ENCODE measurements at regions not wholly inside any gene's neighbourhood (a gene's known extent, or its start where the extent isn't known, plus 50 kb on each side); places are given as distances from the start of the nearest gene placed in this dataset.

DNA sequence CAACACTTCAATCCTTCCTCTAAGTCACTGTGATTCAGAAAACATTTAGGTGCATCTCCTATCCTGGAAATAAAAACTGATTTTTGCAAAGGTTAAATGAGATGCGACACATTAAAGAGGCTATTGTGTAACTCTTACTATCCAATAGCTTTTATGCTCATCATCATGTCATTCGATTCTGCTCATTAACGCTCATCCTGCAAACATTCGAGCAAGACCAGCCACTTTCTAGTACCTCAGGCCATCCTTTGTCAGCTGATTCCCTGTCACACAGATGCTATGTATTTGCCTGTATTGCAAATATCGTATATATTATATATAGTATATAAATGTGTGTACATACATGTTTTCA is 131.6 kb downstream of the TLR5 start:
- intact Hi-C loops (cut with DNase I) = no loop called here
- 79% methylated on average over 5 of the region's 5 CpGs for WGBS
- DNase-seq = no peak
- no peaks in the 10 kb centered on the region for H3K9me3 ChIP-seq (ENCODE audit: control insufficient read depth, low read length)
- no peaks in the 10 kb centered on the region for H3K27me3 ChIP-seq (ENCODE audit: control insufficient read depth, insufficient read depth)
- H3K27ac ChIP-seq (ENCODE audit: low read length) = no peak overlapping the region
- no peak overlapping the region for H3K4me3 ChIP-seq (ENCODE audit: low read length)
- H3K4me1 ChIP-seq (ENCODE audit: control insufficient read depth, insufficient read depth, low read length) = peaks cover 3% of the 10 kb centered on the region
- no peak for ATAC-seq

DNA sequence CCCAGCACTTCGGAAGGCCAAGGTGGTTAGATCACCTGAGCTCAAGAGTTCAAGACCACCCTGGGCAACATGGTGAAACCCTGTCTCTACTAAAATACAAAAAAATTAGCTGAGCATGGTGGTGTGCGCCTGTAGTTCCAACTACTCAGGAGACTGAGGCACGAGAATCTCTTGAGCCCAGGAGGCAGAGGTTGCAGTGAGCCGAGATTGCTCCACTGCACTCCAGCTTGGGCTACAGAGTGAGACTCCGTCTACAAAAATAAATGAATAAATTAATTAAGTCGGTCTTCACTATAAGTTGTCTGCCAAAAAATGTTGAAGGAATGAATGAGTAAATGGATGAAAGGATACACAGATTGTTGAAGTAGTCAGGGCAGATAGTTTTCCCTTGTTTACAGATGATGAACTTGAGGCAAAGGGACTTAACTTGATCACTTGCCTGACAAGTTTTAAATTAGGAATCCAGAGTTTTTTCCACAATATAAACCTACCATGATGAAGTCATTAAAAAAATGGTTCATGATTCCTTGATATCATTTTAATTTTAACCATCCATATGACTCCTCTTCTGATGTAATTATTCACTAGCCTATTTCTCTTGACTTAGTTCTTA is 130.8 kb downstream of the TLR5 start:
- intact Hi-C loops (cut with DNase I) = no loop called here
- no peak overlapping the region for H3K4me3 ChIP-seq (ENCODE audit: low read length)
- WGBS = 93% methylated on average over 6 of the region's 6 CpGs
- no peaks in the 10 kb centered on the region for H3K9me3 ChIP-seq (ENCODE audit: control insufficient read depth, low read length)
- H3K27me3 ChIP-seq (ENCODE audit: control insufficient read depth, insufficient read depth) = no peaks in the 10 kb centered on the region
- DNase-seq (no peak), ATAC-seq (no peak)
- no peak overlapping the region for H3K27ac ChIP-seq (ENCODE audit: low read length)
- peaks cover 3% of the 10 kb centered on the region for H3K4me1 ChIP-seq (ENCODE audit: control insufficient read depth, insufficient read depth, low read length)

DNA sequence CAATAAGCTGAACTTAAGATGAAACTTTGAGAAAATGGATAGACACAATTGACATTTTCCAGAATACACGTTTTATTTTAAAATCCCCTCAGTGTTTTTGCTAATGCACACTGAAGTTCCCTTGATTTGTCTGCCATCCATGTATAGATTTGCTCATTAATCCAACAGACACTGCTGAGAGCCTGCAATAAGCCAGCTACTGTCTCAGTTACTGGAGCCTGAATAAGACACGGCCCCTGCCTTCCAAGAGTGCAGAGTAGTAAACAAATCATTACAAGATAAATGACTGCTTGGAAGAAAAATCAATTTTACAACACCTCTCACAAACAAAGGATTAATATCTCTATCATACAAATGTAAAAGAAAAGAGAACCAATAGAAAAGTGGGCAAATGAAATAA is 130.1 kb downstream of the TLR5 start:
- no peak overlapping the region for H3K4me3 ChIP-seq (ENCODE audit: low read length)
- ATAC-seq (no peak), DNase-seq (no peak)
- no peaks in the 10 kb centered on the region for H3K9me3 ChIP-seq (ENCODE audit: control insufficient read depth, low read length)
- 74% methylated on average over 2 of the region's 2 CpGs for whole genome bisulfite sequencing
- H3K27ac ChIP-seq (ENCODE audit: low read length) = no peak overlapping the region
- intact Hi-C loops (cut with DNase I) = no loop called here
- H3K4me1 ChIP-seq (ENCODE audit: control insufficient read depth, insufficient read depth, low read length) = peaks cover 3% of the 10 kb centered on the region
- no peaks in the 10 kb centered on the region for H3K27me3 ChIP-seq (ENCODE audit: control insufficient read depth, insufficient read depth)

DNA sequence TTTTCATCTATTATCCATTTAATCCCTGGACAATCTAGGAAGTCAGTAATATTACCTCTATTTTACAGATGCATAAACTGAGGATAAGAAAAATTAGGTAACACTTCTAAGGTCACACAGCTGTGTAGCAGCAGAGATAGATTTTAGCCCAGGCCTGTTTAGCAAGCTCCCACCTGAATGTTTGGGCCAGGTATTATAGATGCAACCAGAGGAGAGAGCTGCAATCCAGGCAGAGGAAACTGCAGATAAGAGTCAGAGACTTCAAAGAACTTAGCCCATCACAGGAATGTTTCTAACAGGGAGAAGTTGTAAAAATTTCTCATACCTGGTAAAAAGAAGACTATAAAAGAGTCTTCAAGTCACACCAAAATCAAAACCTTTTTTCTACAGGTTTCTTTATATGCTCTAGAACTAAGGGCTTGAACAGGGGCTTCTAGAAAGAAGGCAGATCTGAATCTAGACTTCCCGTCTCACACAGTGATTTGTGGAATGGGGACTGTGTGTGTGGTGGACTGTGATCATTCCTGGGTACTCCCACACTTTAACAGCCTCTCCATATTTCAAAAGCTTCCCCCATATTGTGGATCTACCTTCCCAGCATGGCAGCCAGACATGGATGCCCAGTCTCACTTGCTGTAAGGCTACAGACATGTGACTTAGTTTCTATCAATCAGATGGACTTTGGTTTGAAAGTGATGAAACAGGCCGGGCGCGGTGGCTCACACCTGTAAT is 128.7 kb downstream of the TLR5 start:
- ATAC-seq = no peak
- H3K4me3 ChIP-seq (ENCODE audit: low read length) = no peak overlapping the region
- no peak overlapping the region for H3K27ac ChIP-seq (ENCODE audit: low read length)
- DNase-seq = no peak
- 97% methylated on average over 4 of the region's 4 CpGs for WGBS
- H3K9me3 ChIP-seq (ENCODE audit: control insufficient read depth, low read length) = no peaks in the 10 kb centered on the region
- peaks cover 3% of the 10 kb centered on the region for H3K4me1 ChIP-seq (ENCODE audit: control insufficient read depth, insufficient read depth, low read length)
- intact Hi-C loops (cut with DNase I) = no loop called here
- no peaks in the 10 kb centered on the region for H3K27me3 ChIP-seq (ENCODE audit: control insufficient read depth, insufficient read depth)

DNA sequence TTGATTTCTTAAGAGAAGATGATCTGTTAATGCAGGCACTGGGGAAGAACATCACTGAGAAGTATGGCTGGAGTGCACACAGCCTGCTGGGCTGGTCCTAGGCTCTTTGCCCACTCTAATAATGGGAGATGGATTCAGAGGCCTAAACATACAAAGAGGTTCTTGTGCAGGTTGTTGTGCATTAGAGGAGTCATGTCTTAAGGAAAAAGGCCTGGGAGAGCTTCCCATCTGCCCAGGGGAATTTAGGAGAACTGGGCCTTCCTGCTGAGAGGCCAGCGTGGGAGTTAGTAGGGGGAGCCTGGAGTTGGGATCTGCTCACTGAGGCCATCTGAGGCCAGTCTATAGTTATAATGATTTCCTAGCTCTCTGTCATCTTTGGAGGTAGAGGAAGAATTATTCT is 126.7 kb downstream of the TLR5 start:
- intact Hi-C loops (cut with DNase I) = no loop called here
- Histone ChIP-seq H3K27me3 (ENCODE audit: control insufficient read depth, insufficient read depth) (no peaks in the 10 kb centered on the region), H3K4me1 (ENCODE audit: control insufficient read depth, insufficient read depth, low read length) (no peaks in the 10 kb centered on the region), H3K9me3 (ENCODE audit: control insufficient read depth, low read length) (no peaks in the 10 kb centered on the region), H3K27ac (ENCODE audit: low read length) (no peak overlapping the region), H3K4me3 (ENCODE audit: low read length) (no peak overlapping the region)
- DNase-seq (no peak), ATAC-seq (no peak)
- 75% methylated on average over 1 of the region's 1 CpG for WGBS

DNA sequence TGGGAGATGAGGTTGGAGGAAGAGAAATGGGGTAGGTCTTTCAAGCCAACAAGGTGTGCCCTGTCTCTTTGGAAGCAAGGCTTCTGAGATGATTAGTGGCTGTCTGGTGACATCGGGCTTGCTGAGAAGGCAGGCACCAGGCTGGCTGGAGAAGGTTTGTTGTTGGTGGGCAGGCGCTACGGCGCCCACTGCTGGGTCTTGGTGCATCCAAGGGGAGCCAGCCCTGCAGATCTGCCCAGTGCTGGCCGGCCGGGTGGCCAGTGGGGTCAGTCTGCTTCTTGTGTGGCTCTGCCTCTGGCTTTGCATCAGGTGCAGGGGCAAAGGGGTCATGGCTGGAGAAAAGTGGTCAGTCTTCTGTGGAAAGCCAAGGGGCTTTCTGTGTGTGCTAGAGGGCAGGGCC is 126.2 kb downstream of the TLR5 start:
- DNase-seq (no peak), ATAC-seq (no peak)
- Histone ChIP-seq H3K4me3 (ENCODE audit: low read length) (no peak overlapping the region), H3K27ac (ENCODE audit: low read length) (peak overlapping the region; percentile 18), H3K27me3 (ENCODE audit: control insufficient read depth, insufficient read depth) (no peaks in the 10 kb centered on the region), H3K4me1 (ENCODE audit: control insufficient read depth, insufficient read depth, low read length) (no peaks in the 10 kb centered on the region), H3K9me3 (ENCODE audit: control insufficient read depth, low read length) (no peaks in the 10 kb centered on the region)
- 87% methylated on average over 6 of the region's 6 CpGs for WGBS
- intact Hi-C loops (cut with DNase I) = no loop called here

DNA sequence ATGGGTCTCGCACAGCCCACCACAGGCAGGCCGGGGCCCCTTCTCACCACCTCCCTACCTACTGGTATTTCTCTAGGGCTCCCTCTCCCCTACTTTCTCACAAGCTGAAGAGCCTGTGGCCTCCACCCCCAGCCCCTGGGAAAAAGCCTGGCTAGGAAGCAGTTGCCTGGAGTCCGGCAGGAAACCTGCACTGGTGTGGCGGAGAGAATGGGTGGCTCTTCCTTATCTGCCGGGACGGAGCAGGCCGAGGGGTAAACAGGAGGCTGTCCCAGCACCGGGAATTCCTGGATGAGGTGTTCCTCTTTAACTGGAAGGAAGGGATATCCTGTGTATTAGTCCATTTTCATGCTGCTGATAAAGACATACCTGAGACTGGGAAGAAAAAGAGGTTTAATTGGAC is 125.8 kb downstream of the TLR5 start:
- Histone ChIP-seq H3K4me1 (ENCODE audit: control insufficient read depth, insufficient read depth, low read length) (no peaks in the 10 kb centered on the region), H3K4me3 (ENCODE audit: low read length) (no peak overlapping the region), H3K9me3 (ENCODE audit: control insufficient read depth, low read length) (no peaks in the 10 kb centered on the region), H3K27ac (ENCODE audit: low read length) (peak overlapping the region; percentile 18), H3K27me3 (ENCODE audit: control insufficient read depth, insufficient read depth) (no peaks in the 10 kb centered on the region)
- ATAC-seq (peak in 1 of 2 donors; percentile 67), DNase-seq (peak in 1 of 3 donors; percentile 38)
- intact Hi-C loops (cut with DNase I) = no loop called here
- 78% methylated on average over 8 of the region's 8 CpGs for WGBS

DNA sequence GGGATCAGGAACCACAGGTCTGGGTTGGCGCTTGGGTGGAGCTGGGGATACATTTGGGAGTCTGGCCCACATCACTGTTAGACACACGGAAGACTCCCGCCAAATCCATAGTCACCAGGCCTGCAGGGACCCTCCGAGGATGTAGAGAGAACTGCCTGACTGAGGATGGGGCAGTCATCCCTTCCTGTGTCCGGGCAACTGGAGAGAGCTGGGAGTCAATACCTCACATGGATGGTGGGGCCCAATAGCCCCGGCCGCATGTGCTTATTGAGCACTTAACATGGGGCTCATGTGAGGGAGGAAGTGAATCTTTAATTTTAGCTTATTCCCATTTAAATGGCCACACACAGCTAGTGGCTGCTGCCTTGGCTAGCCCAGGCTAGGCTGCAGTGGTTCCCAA is 124.5 kb downstream of the TLR5 start:
- 95% methylated on average over 7 of the region's 7 CpGs for WGBS
- no peaks in the 10 kb centered on the region for H3K27me3 ChIP-seq (ENCODE audit: control insufficient read depth, insufficient read depth)
- intact Hi-C loops (cut with DNase I) = no loop called here
- H3K9me3 ChIP-seq (ENCODE audit: control insufficient read depth, low read length) = no peaks in the 10 kb centered on the region
- DNase-seq (no peak), ATAC-seq (no peak)
- no peak overlapping the region for H3K4me3 ChIP-seq (ENCODE audit: low read length)
- no peak overlapping the region for H3K27ac ChIP-seq (ENCODE audit: low read length)
- peaks cover under 1% of the 10 kb centered on the region for H3K4me1 ChIP-seq (ENCODE audit: control insufficient read depth, insufficient read depth, low read length)

DNA sequence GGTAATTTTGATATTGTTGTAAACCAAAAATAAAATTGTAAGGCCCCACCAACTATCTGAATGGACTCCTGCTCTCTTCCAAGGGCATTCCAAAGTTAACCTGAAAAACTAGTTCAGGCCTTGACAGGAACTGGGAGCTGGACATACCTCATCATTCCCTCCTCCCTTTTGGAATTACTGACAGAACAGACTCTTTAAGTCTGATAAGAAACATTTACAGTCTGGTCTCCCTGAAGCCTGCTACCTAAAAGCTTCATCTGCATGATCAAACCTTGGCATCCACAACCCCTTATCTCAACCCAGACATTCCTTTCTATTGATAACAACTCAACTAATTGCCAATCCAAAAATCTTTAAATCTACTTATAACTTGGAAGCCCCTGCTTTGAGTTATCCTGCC is 123.8 kb downstream of the TLR5 start:
- H3K9me3 ChIP-seq (ENCODE audit: control insufficient read depth, low read length) = no peaks in the 10 kb centered on the region
- no peak for DNase-seq
- intact Hi-C loops (cut with DNase I) = no loop called here
- no peaks in the 10 kb centered on the region for H3K27me3 ChIP-seq (ENCODE audit: control insufficient read depth, insufficient read depth)
- H3K4me3 ChIP-seq (ENCODE audit: low read length) = no peak overlapping the region
- H3K4me1 ChIP-seq (ENCODE audit: control insufficient read depth, insufficient read depth, low read length) = peaks cover 3% of the 10 kb centered on the region
- H3K27ac ChIP-seq (ENCODE audit: low read length) = no peak overlapping the region
- ATAC-seq = no peak

DNA sequence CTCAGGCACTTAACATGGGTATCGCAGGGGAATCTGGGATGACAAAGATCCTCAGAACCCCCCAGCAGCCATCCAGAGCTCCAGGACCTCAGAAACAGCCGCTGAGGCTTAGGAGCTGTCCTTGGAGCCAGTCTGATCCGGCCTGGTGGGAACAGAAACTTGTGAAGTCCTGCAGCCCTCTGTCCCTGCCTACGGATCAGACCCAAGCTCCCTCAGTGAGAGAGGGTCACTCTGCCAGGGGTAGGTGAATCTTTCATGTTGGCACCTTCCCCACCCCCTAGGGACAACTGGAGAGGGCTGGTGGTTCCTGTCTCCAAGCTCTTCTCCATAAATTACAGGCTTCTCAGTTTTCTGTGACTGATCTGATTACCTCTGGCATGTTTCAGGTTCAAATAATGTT is 122.3 kb downstream of the TLR5 start:
- Histone ChIP-seq H3K27ac (ENCODE audit: low read length) (no peak overlapping the region), H3K9me3 (ENCODE audit: control insufficient read depth, low read length) (no peaks in the 10 kb centered on the region), H3K4me1 (ENCODE audit: control insufficient read depth, insufficient read depth, low read length) (peaks cover 3% of the 10 kb centered on the region), H3K27me3 (ENCODE audit: control insufficient read depth, insufficient read depth) (no peaks in the 10 kb centered on the region), H3K4me3 (ENCODE audit: low read length) (no peak overlapping the region)
- 97% methylated on average over 4 of the region's 4 CpGs for WGBS
- ATAC-seq (no peak), DNase-seq (no peak)
- intact Hi-C loops (cut with DNase I) = no loop called here

DNA sequence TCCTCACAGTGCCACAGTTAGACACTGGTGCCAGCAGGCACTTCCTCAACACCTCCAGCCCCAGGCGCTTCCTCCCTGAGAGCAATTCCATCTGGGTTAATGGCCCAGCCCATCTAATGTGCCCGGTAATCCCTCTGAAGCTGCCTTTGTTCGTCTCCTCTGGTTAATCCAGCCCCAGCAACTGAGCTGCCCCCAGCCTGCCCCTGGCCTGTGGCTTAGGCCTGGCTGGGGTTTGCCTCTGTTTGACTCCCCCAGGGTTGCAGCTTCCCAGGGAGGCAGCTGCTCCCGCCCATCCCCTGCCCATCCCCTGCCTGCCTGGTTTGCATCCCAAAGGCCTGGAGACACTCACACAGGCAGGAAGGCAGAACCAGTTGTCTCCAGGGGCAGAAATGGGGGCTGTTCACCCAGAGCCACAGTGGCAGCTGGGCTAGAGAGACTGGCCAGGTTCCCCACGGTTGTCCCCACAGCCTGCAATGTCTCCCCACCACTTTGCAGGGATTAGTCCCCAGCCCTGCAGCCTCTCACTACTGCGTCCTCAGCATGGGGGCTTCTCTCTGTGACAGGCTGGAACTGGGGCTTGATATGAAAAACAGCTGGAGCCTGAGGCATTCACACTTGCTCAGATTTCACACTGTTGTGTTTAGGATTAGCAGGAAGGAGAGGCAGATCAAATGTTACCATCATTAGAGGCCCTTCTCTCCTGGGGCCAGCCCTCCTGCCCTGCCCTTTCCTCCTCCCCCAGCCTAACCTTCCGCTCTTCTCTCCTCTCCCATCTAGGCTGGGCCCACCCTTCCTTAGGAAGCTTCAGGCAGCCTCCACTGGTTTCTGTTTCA is 120.2 kb downstream of the TLR5 start:
- Histone ChIP-seq H3K27me3 (ENCODE audit: control insufficient read depth, insufficient read depth) (no peaks in the 10 kb centered on the region), H3K4me3 (ENCODE audit: low read length) (no peak overlapping the region), H3K4me1 (ENCODE audit: control insufficient read depth, insufficient read depth, low read length) (peaks cover 3% of the 10 kb centered on the region), H3K9me3 (ENCODE audit: control insufficient read depth, low read length) (no peaks in the 10 kb centered on the region), H3K27ac (ENCODE audit: low read length) (peak overlapping the region; percentile 13)
- intact Hi-C loops (cut with DNase I) = no loop called here
- ATAC-seq = peak; percentile 70 to 94
- peak in 1 of 3 donors; percentile 40 for DNase-seq
- 52% methylated on average over 7 of the region's 7 CpGs for WGBS

Measured in right cardiac atrium (tissue), 5 donors.